Panc1 (cell line): ENCODE measurements at regions not wholly inside any gene's neighbourhood (a gene's known extent, or its start where the extent isn't known, plus 50 kb on each side); places are given as distances from the start of the nearest gene placed in this dataset.

ENCODE experiments used
- ATAC-seq: fragments of 200-7000 bp; cut with Tn5 transposase; 2 replicates; pipeline ENCODE4 v1.9.1; 2020; ENCODE audit warnings: mild to moderate bottlenecking, moderate library complexity
- BruUV-seq: library from RNA; stranded (reverse); fragments of 400-500 nt; replicated peaks from 2 replicates; lab custom pipeline; 2021; lab: Mats Ljungman, UMichigan
- CTCF ChIA-PET: fragments of 300-600 bp; sonication (Branson Sonifier 250); formaldehyde crosslinking; loops from one replicate; lab custom pipeline; 2022; ENCODE audit warnings: antibody characterized with exemption; lab: Charles Lee
- POLR2A ChIA-PET: fragments of 300-600 bp; sonication (Branson Sonifier 250); formaldehyde crosslinking; loops from one replicate; lab custom pipeline; 2022; ENCODE audit warnings: antibody characterized with exemption; lab: Charles Lee
- DNase-seq: peaks from one replicate; pipeline ENCODE4 v3.0.0-alpha.2; 2010; ENCODE audit warnings: low read depth, low spot score
- H3K27ac ChIP-seq: 2 replicates; pipeline ENCODE4 v1.5.1; 2011; ENCODE audit warnings: mild to moderate bottlenecking, low read length, inconsistent platforms
- H3K27me3 ChIP-seq: fragments of 200-500 bp; sonication (Bioruptor generic); 2 replicates; pipeline ENCODE4 v1.6.0; 2014; ENCODE audit warnings: low read length, inconsistent platforms; ENCODE audit not compliant: control insufficient read depth, insufficient read depth
- H3K36me3 ChIP-seq: fragments of 200-500 bp; sonication (Bioruptor generic); 2 replicates; pipeline ENCODE4 v1.5.1; 2014; ENCODE audit warnings: inconsistent platforms, mild to moderate bottlenecking, low read length, moderate library complexity; ENCODE audit not compliant: control insufficient read depth, insufficient read depth
- H3K4me1 ChIP-seq: 2 replicates; pipeline ENCODE4 v1.5.1; 2011; ENCODE audit warnings: inconsistent platforms, mild to moderate bottlenecking, low read length, moderate library complexity; ENCODE audit not compliant: control insufficient read depth, insufficient read depth
- H3K4me3 ChIP-seq, 2 experiments: 2 replicates each; pipeline ENCODE4 v1.5.1; 2011 to 2012; ENCODE audit warnings: low read depth in 2 of 2, low read length in 2 of 2, mild to moderate bottlenecking in 2 of 2, inconsistent platforms in 1 of 2, moderate library complexity in 1 of 2
- H3K9me3 ChIP-seq: fragments of 200-500 bp; sonication (Bioruptor generic); 2 replicates; pipeline ENCODE4 v1.5.1; 2014; ENCODE audit warnings: low read depth, mild to moderate bottlenecking, inconsistent platforms, low read length, moderate library complexity; ENCODE audit not compliant: control insufficient read depth, insufficient read depth
- POLR2AphosphoS5 ChIP-seq: IDR thresholded peaks from 2 replicates; pipeline ENCODE4 v1.6.1; 2012; ENCODE audit warnings: mild to moderate bottlenecking, low read depth, low read length, moderate library complexity
- SIN3A ChIP-seq: IDR thresholded peaks from 2 replicates; pipeline ENCODE4 v1.6.1; 2012; ENCODE audit warnings: low read depth, mild to moderate bottlenecking, low read length, moderate library complexity, borderline replicate concordance; ENCODE audit not compliant: insufficient read depth
- TCF7L2 ChIP-seq: IDR thresholded peaks from 2 replicates; pipeline ENCODE4 v1.6.1; 2011; ENCODE audit warnings: mild to moderate bottlenecking, low read depth, low read length, inconsistent platforms
- in situ Hi-C: cut with HindIII; loops from 2 replicates; pipeline ENCODE4 v1.10.0; 2016; ENCODE audit warnings: low sequenced_read_pairs, low pct_unique_long_range_greater_than_20kb
- intact Hi-C: fragments of 100-400 bp; cut with micrococcal nuclease; formaldehyde crosslinking; loops from one replicate; pipeline ENCODE4 v1.10.0; 2022; ENCODE audit not compliant: unreplicated experiment
- TF ChIP-seq, protein P1 (sequence below): fragments of 450-650 bp; IDR thresholded peaks from 2 replicates; pipeline ENCODE4 v1.5.1; 2017; ENCODE audit warnings: mild to moderate bottlenecking
- TF ChIP-seq, protein P2 (sequence below), 2 experiments: IDR thresholded peaks; 2 replicates each; pipeline ENCODE4 v1.6.1; 2011 to 2012; ENCODE audit warnings: low read depth in 2 of 2, control low read depth in 1 of 2, low read length in 1 of 2, mild to moderate bottlenecking in 1 of 2, moderate library complexity in 1 of 2; ENCODE audit not compliant: insufficient read depth in 1 of 2

DNA sequence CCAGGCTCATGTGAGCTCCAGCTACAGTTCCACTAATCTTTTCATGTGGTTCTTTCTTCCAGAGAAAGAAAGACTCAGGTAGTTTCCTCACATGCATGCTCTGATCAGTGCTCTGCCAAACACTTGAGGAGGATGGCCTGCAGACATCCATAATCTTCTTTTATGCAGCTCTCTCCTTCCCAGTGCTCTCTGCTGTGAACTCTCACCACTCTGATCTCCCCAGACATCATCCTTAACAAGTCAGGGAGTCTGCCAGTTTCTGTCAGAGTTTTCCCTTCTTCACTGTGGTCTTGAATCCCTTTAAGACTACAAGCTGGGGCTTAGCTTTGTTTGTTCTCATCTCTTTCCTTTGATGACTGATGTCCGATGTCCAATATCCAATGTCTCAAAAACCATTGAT, 203.4 kb upstream of the PRKCQ start:
- in situ Hi-C loops: no loop called here
- no peaks in the 10 kb centered on the region; the same call in 1 of the 2 replicates for H3K4me1 ChIP-seq
- POLR2A ChIA-PET: no interaction called here
- H3K9me3 ChIP-seq: no peaks in the 10 kb centered on the region
- H3K27ac ChIP-seq: no peak overlapping the region
- DNase-seq (no peak), ATAC-seq (no peak)
- intact Hi-C loops: no loop called here
- H3K36me3 ChIP-seq: no peaks in the 10 kb centered on the region
- no peaks in the 10 kb centered on the region for H3K27me3 ChIP-seq
- no TSS peak for BruUV-seq
- TF ChIP-seq TCF7L2: no peak
- TF ChIP-seq SIN3A: no peak
- TF ChIP-seq, protein P1, sequence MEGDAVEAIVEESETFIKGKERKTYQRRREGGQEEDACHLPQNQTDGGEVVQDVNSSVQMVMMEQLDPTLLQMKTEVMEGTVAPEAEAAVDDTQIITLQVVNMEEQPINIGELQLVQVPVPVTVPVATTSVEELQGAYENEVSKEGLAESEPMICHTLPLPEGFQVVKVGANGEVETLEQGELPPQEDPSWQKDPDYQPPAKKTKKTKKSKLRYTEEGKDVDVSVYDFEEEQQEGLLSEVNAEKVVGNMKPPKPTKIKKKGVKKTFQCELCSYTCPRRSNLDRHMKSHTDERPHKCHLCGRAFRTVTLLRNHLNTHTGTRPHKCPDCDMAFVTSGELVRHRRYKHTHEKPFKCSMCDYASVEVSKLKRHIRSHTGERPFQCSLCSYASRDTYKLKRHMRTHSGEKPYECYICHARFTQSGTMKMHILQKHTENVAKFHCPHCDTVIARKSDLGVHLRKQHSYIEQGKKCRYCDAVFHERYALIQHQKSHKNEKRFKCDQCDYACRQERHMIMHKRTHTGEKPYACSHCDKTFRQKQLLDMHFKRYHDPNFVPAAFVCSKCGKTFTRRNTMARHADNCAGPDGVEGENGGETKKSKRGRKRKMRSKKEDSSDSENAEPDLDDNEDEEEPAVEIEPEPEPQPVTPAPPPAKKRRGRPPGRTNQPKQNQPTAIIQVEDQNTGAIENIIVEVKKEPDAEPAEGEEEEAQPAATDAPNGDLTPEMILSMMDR: no peak
- TF ChIP-seq POLR2AphosphoS5: no peak
- TF ChIP-seq, protein P2, sequence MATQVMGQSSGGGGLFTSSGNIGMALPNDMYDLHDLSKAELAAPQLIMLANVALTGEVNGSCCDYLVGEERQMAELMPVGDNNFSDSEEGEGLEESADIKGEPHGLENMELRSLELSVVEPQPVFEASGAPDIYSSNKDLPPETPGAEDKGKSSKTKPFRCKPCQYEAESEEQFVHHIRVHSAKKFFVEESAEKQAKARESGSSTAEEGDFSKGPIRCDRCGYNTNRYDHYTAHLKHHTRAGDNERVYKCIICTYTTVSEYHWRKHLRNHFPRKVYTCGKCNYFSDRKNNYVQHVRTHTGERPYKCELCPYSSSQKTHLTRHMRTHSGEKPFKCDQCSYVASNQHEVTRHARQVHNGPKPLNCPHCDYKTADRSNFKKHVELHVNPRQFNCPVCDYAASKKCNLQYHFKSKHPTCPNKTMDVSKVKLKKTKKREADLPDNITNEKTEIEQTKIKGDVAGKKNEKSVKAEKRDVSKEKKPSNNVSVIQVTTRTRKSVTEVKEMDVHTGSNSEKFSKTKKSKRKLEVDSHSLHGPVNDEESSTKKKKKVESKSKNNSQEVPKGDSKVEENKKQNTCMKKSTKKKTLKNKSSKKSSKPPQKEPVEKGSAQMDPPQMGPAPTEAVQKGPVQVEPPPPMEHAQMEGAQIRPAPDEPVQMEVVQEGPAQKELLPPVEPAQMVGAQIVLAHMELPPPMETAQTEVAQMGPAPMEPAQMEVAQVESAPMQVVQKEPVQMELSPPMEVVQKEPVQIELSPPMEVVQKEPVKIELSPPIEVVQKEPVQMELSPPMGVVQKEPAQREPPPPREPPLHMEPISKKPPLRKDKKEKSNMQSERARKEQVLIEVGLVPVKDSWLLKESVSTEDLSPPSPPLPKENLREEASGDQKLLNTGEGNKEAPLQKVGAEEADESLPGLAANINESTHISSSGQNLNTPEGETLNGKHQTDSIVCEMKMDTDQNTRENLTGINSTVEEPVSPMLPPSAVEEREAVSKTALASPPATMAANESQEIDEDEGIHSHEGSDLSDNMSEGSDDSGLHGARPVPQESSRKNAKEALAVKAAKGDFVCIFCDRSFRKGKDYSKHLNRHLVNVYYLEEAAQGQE (IDR thresholded peaks at IDR 0.05; ENCODE audit: insufficient read depth in 1 of 2, low read depth in 2 of 2, low read length in 1 of 2): no peak
- CTCF ChIA-PET: no interaction called here
- no peak overlapping the region for H3K4me3 ChIP-seq

DNA sequence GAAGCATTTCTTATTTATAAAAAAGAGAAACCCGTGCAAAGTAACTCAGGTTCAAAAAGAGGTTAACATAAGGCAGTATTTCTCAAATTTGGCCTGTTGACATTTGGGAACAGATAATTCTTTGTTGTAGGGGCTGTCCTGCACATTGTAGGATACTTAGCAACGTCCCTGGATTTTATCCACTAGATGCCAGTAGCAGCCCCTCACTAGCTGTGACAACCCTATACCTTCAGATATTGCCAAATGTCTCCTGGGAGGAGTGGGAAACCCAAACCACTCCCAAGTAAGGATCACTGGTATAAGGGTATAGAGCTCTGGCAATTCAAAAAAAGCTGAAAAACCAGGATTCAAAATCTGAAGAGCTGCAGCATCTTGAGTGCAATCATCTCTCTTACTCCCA, 202.3 kb upstream of the PRKCQ start:
- no peaks in the 10 kb centered on the region for H3K27me3 ChIP-seq
- ChIA-PET CTCF (no interaction called here), POLR2A (no interaction called here)
- BruUV-seq: no TSS peak
- intact Hi-C loops (no loop called here), in situ Hi-C loops (no loop called here)
- H3K4me3 ChIP-seq: no peak overlapping the region
- ATAC-seq: no peak
- DNase-seq: no peak
- H3K27ac ChIP-seq: no peak overlapping the region
- no peaks in the 10 kb centered on the region for H3K9me3 ChIP-seq
- TF ChIP-seq, protein P2 (IDR thresholded peaks at IDR 0.05; ENCODE audit: insufficient read depth in 1 of 2, low read depth in 2 of 2, low read length in 1 of 2): no peak
- TF ChIP-seq SIN3A (no peak), TCF7L2 (no peak), POLR2AphosphoS5 (no peak)
- TF ChIP-seq, protein P1: no peak
- H3K36me3 ChIP-seq: no peaks in the 10 kb centered on the region
- no peaks in the 10 kb centered on the region; the same call in 1 of the 2 replicates for H3K4me1 ChIP-seq
